Right kidney (tissue), 1 donor: ENCODE measurements at regions not wholly inside any gene's neighbourhood (a gene's known extent, or its start where the extent isn't known, plus 50 kb on each side); places are given as distances from the start of the nearest gene placed in this dataset.

ENCODE experiments used
- DNase-seq: peaks from one replicate; pipeline ENCODE4 v3.0.0-alpha.2; 2016

DNA sequence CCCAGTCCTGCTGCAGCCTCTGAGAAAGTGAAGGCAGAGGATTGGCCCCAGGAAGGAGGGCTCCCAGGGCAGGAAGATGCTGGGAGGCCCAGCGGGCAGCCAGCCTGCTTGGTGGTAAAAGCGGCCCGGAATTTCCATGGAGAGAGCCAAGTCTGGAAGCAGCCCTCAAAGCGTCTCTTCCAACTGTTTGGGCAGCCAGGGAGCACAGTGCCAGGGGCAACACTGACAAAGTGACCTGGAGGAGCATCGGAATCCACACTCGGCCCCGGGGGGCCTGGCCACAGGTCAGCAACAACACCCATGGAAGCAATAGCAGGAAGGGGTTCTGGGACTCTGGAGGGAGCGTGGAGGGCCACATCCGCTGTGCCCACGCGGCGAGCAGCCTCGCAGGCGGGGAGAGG, 63.2 kb upstream of the FGFR2 start:
- no peak for DNase-seq

DNA sequence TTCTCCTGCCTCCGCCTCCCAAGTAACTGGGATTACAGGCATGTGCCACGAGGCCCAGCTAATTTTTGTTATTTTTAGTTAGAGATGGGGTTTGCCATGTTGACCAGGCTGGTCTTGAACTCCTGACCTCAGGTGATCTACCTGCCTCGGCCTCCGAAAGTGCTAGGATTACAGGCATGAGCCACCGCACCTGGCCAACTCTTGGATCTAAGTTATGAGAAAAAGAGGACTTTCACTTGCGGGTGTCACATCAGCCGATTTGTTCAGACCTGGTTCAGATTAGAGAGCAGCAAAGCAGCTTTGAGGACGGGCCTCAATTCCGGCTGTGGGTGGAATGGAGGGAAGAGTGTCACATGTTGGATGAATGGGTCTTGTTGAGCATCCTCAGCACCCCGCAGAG, 61.0 kb upstream of the FGFR2 start:
- DNase-seq: no peak

DNA sequence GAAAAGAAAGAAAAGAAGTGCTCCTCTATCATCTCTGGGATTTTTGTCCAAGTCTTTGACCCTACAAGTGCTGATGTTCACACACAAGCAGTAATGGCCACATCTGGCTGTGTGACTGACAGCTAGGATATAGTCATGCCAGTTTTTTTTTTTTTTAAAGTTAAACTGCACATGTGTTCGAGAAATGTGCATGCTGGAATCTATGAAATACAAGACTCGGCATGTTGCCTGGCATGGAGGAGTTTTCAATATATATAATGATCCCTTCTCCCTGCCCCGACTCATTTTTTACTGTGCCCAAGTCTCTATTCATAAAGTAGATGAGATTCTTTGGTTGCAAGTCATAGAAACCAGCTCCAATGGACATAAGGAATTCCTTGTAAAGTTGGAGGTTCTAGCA, 60.4 kb upstream of the FGFR2 start:
- no peak for DNase-seq

DNA sequence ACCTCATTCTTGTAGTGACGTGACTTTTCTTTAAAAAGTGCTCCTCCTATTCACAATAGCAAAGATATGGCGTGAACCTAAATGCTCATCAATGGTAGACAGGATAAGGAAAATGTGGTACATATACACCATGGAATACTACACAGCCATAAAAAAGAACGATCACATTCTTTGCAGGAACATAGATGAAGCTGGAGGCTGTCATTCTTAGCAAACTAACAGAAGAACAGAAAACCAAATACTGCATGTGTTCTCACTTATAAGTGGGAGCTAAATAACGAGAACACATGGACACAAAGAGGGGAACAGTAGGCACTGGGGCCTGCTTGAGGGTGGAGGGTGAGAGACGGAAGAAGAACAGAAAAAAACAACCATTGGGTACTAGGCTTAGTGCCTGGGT, 59.9 kb upstream of the FGFR2 start:
- no peak for DNase-seq

GRCh38 chr10:121655254-121656144, 57.3 kb upstream of the FGFR2 start:
- no peak for DNase-seq

DNA sequence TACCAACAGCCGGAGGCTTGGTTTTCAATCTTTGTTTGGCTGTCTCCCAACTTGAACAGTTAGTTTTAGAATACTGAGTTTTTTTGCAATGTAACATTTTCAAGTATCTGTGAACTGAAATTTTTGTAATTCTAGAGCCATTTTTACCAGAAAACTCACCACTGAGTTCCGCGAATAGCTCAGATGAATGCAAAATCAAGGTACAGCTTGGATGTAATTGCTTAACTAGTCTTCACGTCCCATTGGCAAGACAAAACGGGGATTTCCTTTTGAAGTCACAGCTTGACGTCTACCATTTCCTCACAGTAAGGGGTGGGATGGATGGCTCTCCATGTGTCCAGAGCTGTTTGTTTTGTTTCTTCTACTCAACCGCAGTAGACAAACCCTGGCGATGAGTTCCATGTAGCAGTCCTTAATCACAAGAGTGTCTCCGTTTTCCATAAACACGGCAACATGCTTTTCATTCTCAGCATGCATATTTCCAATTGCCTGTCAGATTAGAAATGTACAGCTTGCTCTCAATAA, 55.8 kb upstream of the FGFR2 start:
- DNase-seq: no peak

GRCh38 chr10:121653608-121654007, 55.4 kb upstream of the FGFR2 start:
- no peak for DNase-seq

- no peak for DNase-seq
These were observed 50.2 kb upstream of the FGFR2 start for GRCh38 chr10:121648493-121648892.

DNA sequence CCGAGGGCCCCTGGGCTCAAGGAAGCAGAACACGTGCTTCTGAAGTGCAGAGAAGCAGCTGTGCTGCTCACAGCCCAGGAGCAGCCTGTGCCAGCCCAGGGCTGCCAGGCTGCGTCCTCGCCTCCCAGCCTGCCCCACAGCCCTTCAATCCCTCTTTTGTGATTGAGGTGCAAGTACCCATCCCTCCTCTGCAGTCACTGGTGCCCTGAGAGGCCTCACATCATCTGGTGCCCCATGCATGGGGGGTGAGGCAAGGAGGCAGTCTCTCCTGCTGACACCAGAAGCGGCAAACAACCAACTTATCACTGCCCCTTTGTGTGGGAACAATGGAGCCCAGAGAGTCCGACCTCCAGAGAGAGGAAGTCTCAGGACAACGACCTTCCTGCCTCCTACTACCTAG, 49.8 kb upstream of the FGFR2 start:
- DNase-seq: no peak
